ENCODE measurements at regions not wholly inside any gene's neighbourhood (a gene's known extent, or its start where the extent isn't known, plus 50 kb on each side); places are given as distances from the start of the nearest gene placed in this dataset.

DNA sequence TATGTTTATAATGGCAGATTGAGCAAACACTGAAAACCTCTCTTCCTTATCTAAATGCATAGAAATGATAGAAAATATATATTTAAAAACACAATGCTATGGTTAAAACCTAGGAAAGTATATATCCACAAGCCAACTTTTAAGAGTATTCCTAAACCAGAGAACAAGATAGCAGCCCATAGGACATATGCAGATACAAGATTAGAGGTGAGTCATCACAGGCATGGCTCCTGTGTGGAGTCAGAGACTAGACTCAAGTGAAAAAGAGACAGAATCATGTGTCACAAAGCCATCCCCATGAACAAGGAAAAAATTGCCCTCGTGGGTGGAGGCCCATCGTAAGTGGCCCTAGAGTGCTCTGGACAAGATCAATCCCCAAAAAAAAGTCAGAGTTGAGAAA, 199.4 kb upstream of the PPP2R3A start:
- TF ChIP-seq, protein P1, sequence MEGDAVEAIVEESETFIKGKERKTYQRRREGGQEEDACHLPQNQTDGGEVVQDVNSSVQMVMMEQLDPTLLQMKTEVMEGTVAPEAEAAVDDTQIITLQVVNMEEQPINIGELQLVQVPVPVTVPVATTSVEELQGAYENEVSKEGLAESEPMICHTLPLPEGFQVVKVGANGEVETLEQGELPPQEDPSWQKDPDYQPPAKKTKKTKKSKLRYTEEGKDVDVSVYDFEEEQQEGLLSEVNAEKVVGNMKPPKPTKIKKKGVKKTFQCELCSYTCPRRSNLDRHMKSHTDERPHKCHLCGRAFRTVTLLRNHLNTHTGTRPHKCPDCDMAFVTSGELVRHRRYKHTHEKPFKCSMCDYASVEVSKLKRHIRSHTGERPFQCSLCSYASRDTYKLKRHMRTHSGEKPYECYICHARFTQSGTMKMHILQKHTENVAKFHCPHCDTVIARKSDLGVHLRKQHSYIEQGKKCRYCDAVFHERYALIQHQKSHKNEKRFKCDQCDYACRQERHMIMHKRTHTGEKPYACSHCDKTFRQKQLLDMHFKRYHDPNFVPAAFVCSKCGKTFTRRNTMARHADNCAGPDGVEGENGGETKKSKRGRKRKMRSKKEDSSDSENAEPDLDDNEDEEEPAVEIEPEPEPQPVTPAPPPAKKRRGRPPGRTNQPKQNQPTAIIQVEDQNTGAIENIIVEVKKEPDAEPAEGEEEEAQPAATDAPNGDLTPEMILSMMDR (IDR thresholded peaks at IDR 0.05; ENCODE audit: low read depth, low read length, missing input control) = no peak
- TF ChIP-seq RAD21 (IDR thresholded peaks at IDR 0.05) (no peak), JUND (IDR thresholded peaks at IDR 0.05) (no peak), RXRA (IDR thresholded peaks at IDR 0.05) (no peak), HNF4A (conservative IDR thresholded peaks at IDR 0.05) (no peak)
- TF ChIP-seq, protein P2, sequence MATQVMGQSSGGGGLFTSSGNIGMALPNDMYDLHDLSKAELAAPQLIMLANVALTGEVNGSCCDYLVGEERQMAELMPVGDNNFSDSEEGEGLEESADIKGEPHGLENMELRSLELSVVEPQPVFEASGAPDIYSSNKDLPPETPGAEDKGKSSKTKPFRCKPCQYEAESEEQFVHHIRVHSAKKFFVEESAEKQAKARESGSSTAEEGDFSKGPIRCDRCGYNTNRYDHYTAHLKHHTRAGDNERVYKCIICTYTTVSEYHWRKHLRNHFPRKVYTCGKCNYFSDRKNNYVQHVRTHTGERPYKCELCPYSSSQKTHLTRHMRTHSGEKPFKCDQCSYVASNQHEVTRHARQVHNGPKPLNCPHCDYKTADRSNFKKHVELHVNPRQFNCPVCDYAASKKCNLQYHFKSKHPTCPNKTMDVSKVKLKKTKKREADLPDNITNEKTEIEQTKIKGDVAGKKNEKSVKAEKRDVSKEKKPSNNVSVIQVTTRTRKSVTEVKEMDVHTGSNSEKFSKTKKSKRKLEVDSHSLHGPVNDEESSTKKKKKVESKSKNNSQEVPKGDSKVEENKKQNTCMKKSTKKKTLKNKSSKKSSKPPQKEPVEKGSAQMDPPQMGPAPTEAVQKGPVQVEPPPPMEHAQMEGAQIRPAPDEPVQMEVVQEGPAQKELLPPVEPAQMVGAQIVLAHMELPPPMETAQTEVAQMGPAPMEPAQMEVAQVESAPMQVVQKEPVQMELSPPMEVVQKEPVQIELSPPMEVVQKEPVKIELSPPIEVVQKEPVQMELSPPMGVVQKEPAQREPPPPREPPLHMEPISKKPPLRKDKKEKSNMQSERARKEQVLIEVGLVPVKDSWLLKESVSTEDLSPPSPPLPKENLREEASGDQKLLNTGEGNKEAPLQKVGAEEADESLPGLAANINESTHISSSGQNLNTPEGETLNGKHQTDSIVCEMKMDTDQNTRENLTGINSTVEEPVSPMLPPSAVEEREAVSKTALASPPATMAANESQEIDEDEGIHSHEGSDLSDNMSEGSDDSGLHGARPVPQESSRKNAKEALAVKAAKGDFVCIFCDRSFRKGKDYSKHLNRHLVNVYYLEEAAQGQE (IDR thresholded peaks at IDR 0.05) = no peak
- TF ChIP-seq, protein P3, sequence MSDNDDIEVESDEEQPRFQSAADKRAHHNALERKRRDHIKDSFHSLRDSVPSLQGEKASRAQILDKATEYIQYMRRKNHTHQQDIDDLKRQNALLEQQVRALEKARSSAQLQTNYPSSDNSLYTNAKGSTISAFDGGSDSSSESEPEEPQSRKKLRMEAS (IDR thresholded peaks at IDR 0.05) = no peak
- TF ChIP-seq, protein P4, sequence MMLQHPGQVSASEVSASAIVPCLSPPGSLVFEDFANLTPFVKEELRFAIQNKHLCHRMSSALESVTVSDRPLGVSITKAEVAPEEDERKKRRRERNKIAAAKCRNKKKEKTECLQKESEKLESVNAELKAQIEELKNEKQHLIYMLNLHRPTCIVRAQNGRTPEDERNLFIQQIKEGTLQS (IDR thresholded peaks at IDR 0.05) = no peak

All from liver (tissue), 3 donors.